CD4-positive, alpha-beta memory T cell (primary cell): ENCODE measurements at regions not wholly inside any gene's neighbourhood (a gene's known extent, or its start where the extent isn't known, plus 50 kb on each side); places are given as distances from the start of the nearest gene placed in this dataset.
"Not testable (repeated sequence)": the region's sequence is repeated elsewhere in the genome, so short reads cannot be mapped to it uniquely, and the experiment has no call there.

Experiments used
- CTCF ChIA-PET: fragments of 350-600 bp; sonication (Branson Sonifier 250); formaldehyde crosslinking; loops from one replicate; lab custom pipeline; 2021; ENCODE audit warnings: inconsistent platforms; ENCODE audit not compliant: partially characterized antibody; lab: Charles Lee
- POLR2A ChIA-PET: fragments of 350-600 bp; sonication (Branson Sonifier 250); formaldehyde crosslinking; loops from one replicate; lab custom pipeline; 2021; ENCODE audit not compliant: partially characterized antibody; lab: Charles Lee
- DNase-seq, 5 donors: peaks; one replicate each; pipeline versions ENCODE4 v3.0.0 to v3.0.0-alpha.2; 2020 to 2022; ENCODE audit warnings: mixed read lengths in 1 of 5
- H3K27ac ChIP-seq: one replicate; pipeline ENCODE4 v1.7.0; 2013; ENCODE audit warnings: low read depth, low read length
- H3K27me3 ChIP-seq: 2 replicates; pipeline ENCODE4 v1.7.0; 2013; ENCODE audit warnings: mild to moderate bottlenecking, low read length, moderate library complexity; ENCODE audit not compliant: insufficient read depth
- H3K36me3 ChIP-seq: 2 replicates; pipeline ENCODE4 v1.7.0; 2013; ENCODE audit warnings: mild to moderate bottlenecking, low read length, moderate library complexity; ENCODE audit not compliant: insufficient read depth
- H3K4me1 ChIP-seq: 2 replicates; pipeline ENCODE4 v1.7.0; 2013; ENCODE audit warnings: mild to moderate bottlenecking, low read length, moderate library complexity; ENCODE audit not compliant: insufficient read depth
- H3K4me3 ChIP-seq, 2 donors: one replicate each; pipeline ENCODE4 v1.7.0; 2013; ENCODE audit warnings: low read length in 2 of 2, mild to moderate bottlenecking in 1 of 2
- H3K9me3 ChIP-seq, 2 donors: one replicate each; pipeline ENCODE4 v1.7.0; 2013; ENCODE audit warnings: low read length in 2 of 2, control low read depth in 1 of 2; ENCODE audit not compliant: control insufficient read depth in 1 of 2
- H3K27ac Mint-ChIP-seq, 7 donors: one replicate each; pipeline ENCODE4 v1.8.0; 2020 to 2021; ENCODE audit warnings: mixed read lengths in 7 of 7, mild to moderate bottlenecking in 6 of 7, inconsistent platforms in 3 of 7, moderate library complexity in 3 of 7
- H3K27me3 Mint-ChIP-seq, 2 donors: one replicate each; pipeline ENCODE4 v1.8.0; 2020 to 2021; ENCODE audit warnings: mixed read lengths in 2 of 2
- H3K36me3 Mint-ChIP-seq, 2 donors: one replicate each; pipeline ENCODE4 v1.8.0; 2020 to 2021; ENCODE audit warnings: mixed read lengths in 2 of 2, inconsistent platforms in 1 of 2, mild to moderate bottlenecking in 1 of 2
- H3K4me1 Mint-ChIP-seq, 4 donors: one replicate each; pipeline ENCODE4 v1.8.0; 2020 to 2021; ENCODE audit warnings: mixed read lengths in 4 of 4, mild to moderate bottlenecking in 1 of 4
- H3K4me3 Mint-ChIP-seq, 8 donors: one replicate each; pipeline ENCODE4 v1.8.0; 2020 to 2021; ENCODE audit warnings: mixed read lengths in 8 of 8, mild to moderate bottlenecking in 7 of 8, moderate library complexity in 6 of 8, inconsistent platforms in 3 of 8
- H3K9me3 Mint-ChIP-seq, 8 donors: one replicate each; pipeline ENCODE4 v1.8.0; 2020 to 2021; ENCODE audit warnings: mixed read lengths in 8 of 8, mild to moderate bottlenecking in 5 of 8, inconsistent platforms in 3 of 8, moderate library complexity in 1 of 8
- intact Hi-C: fragments of 100-400 bp; cut with micrococcal nuclease; formaldehyde crosslinking; loops from one replicate; pipeline ENCODE4 v1.15.1; 2023

- H3K4me3 ChIP-seq, result no peak overlapping the region
- DNase-seq, result no peak
- no peak overlapping the region for H3K27ac Mint-ChIP-seq
- no peaks in the 10 kb centered on the region for H3K27me3 ChIP-seq
- CTCF ChIA-PET, result no interaction called here
- H3K9me3 ChIP-seq, result no peaks in the 10 kb centered on the region
- no peaks in the 10 kb centered on the region for H3K4me1 ChIP-seq
- H3K9me3 Mint-ChIP-seq, result peaks cover 0 to 2% (median 0%) of the 10 kb centered on the region in 8 donors
- intact Hi-C loops, result no loop called here
- no peaks in the 10 kb centered on the region for H3K27me3 Mint-ChIP-seq
- H3K36me3 Mint-ChIP-seq, result no peaks in the 10 kb centered on the region
- H3K27ac ChIP-seq, result no peak overlapping the region
- no peak overlapping the region for H3K4me3 Mint-ChIP-seq
- no peaks in the 10 kb centered on the region for H3K4me1 Mint-ChIP-seq
- POLR2A ChIA-PET, result no interaction called here
- no peaks in the 10 kb centered on the region for H3K36me3 ChIP-seq
Measured at GRCh38 chr6:141077355-141078333, 1055.1 kb upstream of the GJE1 start.

GRCh38 chr6:141057761-141058160 is 1075.0 kb upstream of the GJE1 start:
- Histone ChIP-seq H3K27ac (no peak overlapping the region), H3K36me3 (no peaks in the 10 kb centered on the region), H3K27me3 (no peaks in the 10 kb centered on the region), H3K9me3 (no peaks in the 10 kb centered on the region), H3K4me3 (no peak overlapping the region), H3K4me1 (no peaks in the 10 kb centered on the region)
- POLR2A ChIA-PET, result no interaction called here
- CTCF ChIA-PET, result interaction anchor here (0.7 kb wide), 1 partner anchor 11 kb away, joined by 3 read pairs; no protein-coding TSS in a partner anchor
- intact Hi-C loops, result no loop called here
- H3K27me3 Mint-ChIP-seq, result no peaks in the 10 kb centered on the region
- H3K36me3 Mint-ChIP-seq, result no peaks in the 10 kb centered on the region
- no peaks in the 10 kb centered on the region for H3K4me1 Mint-ChIP-seq
- no peaks in the 10 kb centered on the region for H3K9me3 Mint-ChIP-seq
- no peak for DNase-seq
- no peak overlapping the region for H3K27ac Mint-ChIP-seq
- H3K4me3 Mint-ChIP-seq, result no peak overlapping the region

- Histone ChIP-seq H3K36me3 (no peaks in the 10 kb centered on the region), H3K27ac (no peak overlapping the region), H3K9me3 (no peaks in the 10 kb centered on the region), H3K27me3 (no peaks in the 10 kb centered on the region), H3K4me3 (no peak overlapping the region), H3K4me1 (no peaks in the 10 kb centered on the region)
- no peaks in the 10 kb centered on the region for H3K9me3 Mint-ChIP-seq
- no peak overlapping the region for H3K27ac Mint-ChIP-seq
- intact Hi-C loops, result no loop called here
- no peak overlapping the region for H3K4me3 Mint-ChIP-seq
- no peaks in the 10 kb centered on the region for H3K27me3 Mint-ChIP-seq
- H3K36me3 Mint-ChIP-seq, result no peaks in the 10 kb centered on the region
- ChIA-PET POLR2A (no interaction called here), CTCF (interaction anchor here (0.7 kb wide), 1 partner anchor 10 kb away, joined by 3 read pairs; no protein-coding TSS in a partner anchor)
- H3K4me1 Mint-ChIP-seq, result no peaks in the 10 kb centered on the region
- DNase-seq, result no peak
Measured at GRCh38 chr6:141056945-141057625, 1075.6 kb upstream of the GJE1 start.

- H3K4me1 Mint-ChIP-seq, result no peaks in the 10 kb centered on the region
- Histone ChIP-seq H3K4me1 (no peaks in the 10 kb centered on the region), H3K27me3 (no peaks in the 10 kb centered on the region), H3K27ac (no peak overlapping the region), H3K9me3 (no peaks in the 10 kb centered on the region), H3K36me3 (no peaks in the 10 kb centered on the region), H3K4me3 (no peak overlapping the region)
- no peak overlapping the region for H3K27ac Mint-ChIP-seq
- no peak for DNase-seq
- ChIA-PET CTCF (no interaction called here), POLR2A (no interaction called here)
- H3K9me3 Mint-ChIP-seq, result peaks cover 0 to 2% (median 0%) of the 10 kb centered on the region in 8 donors
- peaks cover 0 to 2% of the 10 kb centered on the region in 2 donors for H3K27me3 Mint-ChIP-seq
- no peak overlapping the region for H3K4me3 Mint-ChIP-seq
- H3K36me3 Mint-ChIP-seq, result no peaks in the 10 kb centered on the region
- intact Hi-C loops, result no loop called here
Measured at GRCh38 chr6:141050471-141050870, 1082.3 kb upstream of the GJE1 start.

GRCh38 chr6:141048451-141048850 is 1084.3 kb upstream of the GJE1 start:
- H3K4me1 ChIP-seq, result no peaks in the 10 kb centered on the region
- peaks cover 0 to 2% (median 0%) of the 10 kb centered on the region in 8 donors for H3K9me3 Mint-ChIP-seq
- H3K9me3 ChIP-seq, result no peaks in the 10 kb centered on the region
- intact Hi-C loops, result no loop called here
- peaks cover 0 to 2% of the 10 kb centered on the region in 2 donors for H3K27me3 Mint-ChIP-seq
- CTCF ChIA-PET, result no interaction called here
- H3K4me1 Mint-ChIP-seq, result no peaks in the 10 kb centered on the region
- DNase-seq, result no peak
- no peaks in the 10 kb centered on the region for H3K36me3 ChIP-seq
- H3K27ac Mint-ChIP-seq, result no peak overlapping the region
- POLR2A ChIA-PET, result no interaction called here
- H3K4me3 Mint-ChIP-seq, result no peak overlapping the region
- H3K4me3 ChIP-seq, result no peak overlapping the region
- no peaks in the 10 kb centered on the region for H3K36me3 Mint-ChIP-seq
- no peak overlapping the region for H3K27ac ChIP-seq
- H3K27me3 ChIP-seq, result no peaks in the 10 kb centered on the region

GRCh38 chr6:141046496-141046895 is 1086.2 kb upstream of the GJE1 start:
- H3K36me3 ChIP-seq, H3K4me1 ChIP-seq, H3K9me3 ChIP-seq, H3K27me3 Mint-ChIP-seq, H3K27ac Mint-ChIP-seq, H3K4me1 Mint-ChIP-seq, H3K27me3 ChIP-seq, DNase-seq, intact Hi-C loops, H3K9me3 Mint-ChIP-seq, H3K36me3 Mint-ChIP-seq, H3K4me3 Mint-ChIP-seq, H3K4me3 ChIP-seq, POLR2A ChIA-PET, H3K27ac ChIP-seq: not testable (repeated sequence)
- CTCF ChIA-PET, result interaction anchor here (0.9 to 1.0 kb wide), 2 partner anchors 11 to 94 kb away, joined by 3 read pairs; no protein-coding TSS in a partner anchor

GRCh38 chr6:141041596-141042087 is 1091.1 kb upstream of the GJE1 start:
- Mint-ChIP-seq H3K27me3 (no peaks in the 10 kb centered on the region), H3K4me3 (no peak overlapping the region), H3K27ac (no peak overlapping the region), H3K9me3 (peaks cover 0 to 10% (median under 1%) of the 10 kb centered on the region in 8 donors), H3K36me3 (no peaks in the 10 kb centered on the region), H3K4me1 (no peaks in the 10 kb centered on the region)
- Histone ChIP-seq H3K9me3 (no peaks in the 10 kb centered on the region), H3K36me3 (no peaks in the 10 kb centered on the region), H3K4me1 (no peaks in the 10 kb centered on the region), H3K27ac (no peak overlapping the region), H3K27me3 (no peaks in the 10 kb centered on the region), H3K4me3 (no peak overlapping the region)
- ChIA-PET POLR2A (no interaction called here), CTCF (interaction anchor here (0.6 kb wide), 1 partner anchor 107 kb away, joined by 3 read pairs; no protein-coding TSS in a partner anchor)
- intact Hi-C loops, result no loop called here
- no peak for DNase-seq
